ENCODE measurements at regions not wholly inside any gene's neighbourhood (a gene's known extent, or its start where the extent isn't known, plus 50 kb on each side); places are given as distances from the start of the nearest gene placed in this dataset.
"Not testable (repeated sequence)": the region's sequence is repeated elsewhere in the genome, so short reads cannot be mapped to it uniquely, and the experiment has no call there.

GRCh38 chr14:101252443-101253214 lies 308.7 kb upstream of the DIO3 start:
- DNase-seq = no peak

- no peak for DNase-seq
Measured at GRCh38 chr14:101253948-101254347, 307.3 kb upstream of the DIO3 start.

- DNase-seq = no peak
Measured at GRCh38 chr14:101254805-101255764, 306.2 kb upstream of the DIO3 start.

GRCh38 chr14:101255765-101256125 lies 305.6 kb upstream of the DIO3 start:
- DNase-seq = no peak

GRCh38 chr14:101256266-101256665 lies 305.0 kb upstream of the DIO3 start:
- DNase-seq = no peak

GRCh38 chr14:101257551-101257950 lies 303.7 kb upstream of the DIO3 start:
- no peak for DNase-seq

- DNase-seq = no peak
Measured at GRCh38 chr14:101259748-101260147, 301.5 kb upstream of the DIO3 start.

- not testable (repeated sequence) for DNase-seq
Measured at GRCh38 chr14:101266441-101266840, 294.9 kb upstream of the DIO3 start.

GRCh38 chr14:101273091-101273490 lies 288.2 kb upstream of the DIO3 start:
- no peak for DNase-seq

GRCh38 chr14:101276309-101277091 lies 284.8 kb upstream of the DIO3 start:
- no peak for DNase-seq

- no peak for DNase-seq
Measured at GRCh38 chr14:101282418-101282817, 278.9 kb upstream of the DIO3 start.

- no peak for DNase-seq
Measured at GRCh38 chr14:101284711-101285110, 276.6 kb upstream of the DIO3 start.

- DNase-seq = no peak
Measured at GRCh38 chr14:101286271-101287018, 274.9 kb upstream of the DIO3 start.

GRCh38 chr14:101288436-101289229 lies 272.7 kb upstream of the DIO3 start:
- no peak for DNase-seq

GRCh38 chr14:101289230-101289690 lies 272.0 kb upstream of the DIO3 start:
- no peak for DNase-seq

- no peak for DNase-seq
Measured at GRCh38 chr14:101289911-101290310, 271.4 kb upstream of the DIO3 start.

- DNase-seq = no peak
Measured at GRCh38 chr14:101290611-101291010, 270.7 kb upstream of the DIO3 start.

- DNase-seq = no peak
Measured at GRCh38 chr14:101291390-101291789, 269.9 kb upstream of the DIO3 start.

GRCh38 chr14:101292448-101292847 lies 268.8 kb upstream of the DIO3 start:
- DNase-seq = no peak

- no peak for DNase-seq
Measured at GRCh38 chr14:101293605-101294004, 267.7 kb upstream of the DIO3 start.

- DNase-seq = no peak
Measured at GRCh38 chr14:101294136-101294535, 267.2 kb upstream of the DIO3 start.

All from NCI-H2081 treated with DMSO at 0.1 percent for 48 hours (cell line).